K562 (cell line): ENCODE measurements at regions not wholly inside any gene's neighbourhood (a gene's known extent, or its start where the extent isn't known, plus 50 kb on each side); places are given as distances from the start of the nearest gene placed in this dataset.

Experiments used
- ATAC-seq: fragments of 200-7000 bp; cut with Tn5 transposase; 3 replicates; pipeline ENCODE4 v1.9.1; 2020; ENCODE audit warnings: moderate library complexity
- BruUV-seq: library from RNA; stranded (reverse); fragments of 400-500 nt; replicated peaks from 2 replicates; lab custom pipeline; 2021; lab: Mats Ljungman, UMichigan
- CTCF ChIA-PET: fragments of 300-600 bp; formaldehyde crosslinking; extraction: SDS; loops from one replicate; lab custom pipeline; 2021; ENCODE audit warnings: low intra/inter-chr PET ratio; lab: Yijun Ruan, JAX
- POLR2A ChIA-PET: fragments of 300-600, 350-650 bp; sonication (Branson Sonifier 250); formaldehyde crosslinking; extraction: SDS; loops from one replicate; lab custom pipeline; 2021; ENCODE audit warnings: antibody characterized with exemption, inconsistent platforms; lab: Yijun Ruan, JAX
- DNase-seq, 4 experiments: peaks; one replicate each; pipeline versions ENCODE4 v3.0.0 to v3.0.0-alpha.2; 2011 to 2018; ENCODE audit warnings: low spot score in 3 of 4, mixed read lengths in 3 of 4; ENCODE audit errors: extremely low read depth in 1 of 4
- FAIRE-seq: peaks from 2 replicates; lab custom pipeline; 2011; peaks lifted over from hg19 to GRCh38; lab: Jason Lieb, UNC
- H2AFZ ChIP-seq: 2 replicates; pipeline ENCODE4 v1.6.0; 2011; ENCODE audit warnings: low read depth, low read length, control low read depth, inconsistent platforms
- H3K27ac ChIP-seq: fragments of 200-600 bp; 3 replicates; pipeline ENCODE4 v1.8.0; 2011; ENCODE audit warnings: low read depth, mild to moderate bottlenecking, control low read depth, inconsistent platforms, low read length, moderate library complexity, mixed read lengths; ENCODE audit errors: extremely low read depth
- H3K27me3 ChIP-seq, 2 experiments: fragments of 300-600 bp in 1 of 2; 2 replicates in 1 of 2; 3 replicates in 1 of 2; pipeline versions ENCODE4 v1.6.0 to v1.8.0; 2011; ENCODE audit warnings: inconsistent platforms in 2 of 2, low read length in 2 of 2, mild to moderate bottlenecking in 1 of 2, mixed read lengths in 1 of 2, moderate library complexity in 1 of 2; ENCODE audit not compliant: control insufficient read depth in 2 of 2, insufficient read depth in 2 of 2
- H3K36me3 ChIP-seq: fragments of 300-600 bp; 3 replicates; pipeline ENCODE4 v1.8.0; 2011; ENCODE audit warnings: mild to moderate bottlenecking, low read length, inconsistent platforms; ENCODE audit not compliant: control insufficient read depth, insufficient read depth
- H3K4me1 ChIP-seq, 2 experiments: fragments of 200-600 bp in 1 of 2; replicated peaks in 1 of 2; 2 replicates in 1 of 2; 3 replicates in 1 of 2; pipeline versions ENCODE4 v1.5.1 to v1.8.0; 2011; ENCODE audit warnings: inconsistent platforms in 2 of 2, low read length in 2 of 2, mild to moderate bottlenecking in 1 of 2, mixed read lengths in 1 of 2, moderate library complexity in 1 of 2; ENCODE audit not compliant: control insufficient read depth in 2 of 2, insufficient read depth in 2 of 2
- H3K4me2 ChIP-seq: 2 replicates; pipeline ENCODE4 v1.6.1; 2011; ENCODE audit warnings: low read length, control low read depth, inconsistent platforms, mixed read lengths; ENCODE audit not compliant: insufficient read depth
- H3K4me3 ChIP-seq: fragments of 200-600 bp; sonication (generic), shearing (Covaris generic); 2 replicates; pipeline ENCODE4 v1.5.1; 2016; ENCODE audit warnings: control low read depth, inconsistent platforms
- H3K79me2 ChIP-seq: fragments of 200-600 bp; 3 replicates; pipeline ENCODE4 v1.8.0; 2011; ENCODE audit warnings: low read length, inconsistent platforms; ENCODE audit not compliant: control insufficient read depth, insufficient read depth
- H3K9ac ChIP-seq, 2 experiments: 2 replicates each; pipeline versions ENCODE4 v1.6.0 to v1.6.1; 2011; ENCODE audit warnings: low read depth in 2 of 2, low read length in 2 of 2, control low read depth in 1 of 2, inconsistent platforms in 1 of 2, mild to moderate bottlenecking in 1 of 2, mixed read lengths in 1 of 2; ENCODE audit not compliant: insufficient read depth in 1 of 2
- H3K9me1 ChIP-seq: one replicate; pipeline ENCODE4 v1.6.0; 2011; ENCODE audit warnings: inconsistent platforms, mild to moderate bottlenecking, low read length, moderate library complexity; ENCODE audit not compliant: control insufficient read depth, insufficient read depth
- H3K9me3 ChIP-seq: replicated peaks from 2 replicates; pipeline ENCODE4 v1.5.1; 2011; ENCODE audit warnings: low read depth, low read length, inconsistent platforms; ENCODE audit not compliant: control insufficient read depth, insufficient read depth
- H4K20me1 ChIP-seq: replicated peaks from 2 replicates; pipeline ENCODE4 v1.6.1; 2011; ENCODE audit warnings: low read length, inconsistent platforms, mixed read lengths; ENCODE audit not compliant: control insufficient read depth, insufficient read depth
- MNT ChIP-seq, 2 experiments: fragments of 450-650 bp; conservative IDR thresholded peaks; 2 replicates each; pipeline ENCODE4 v1.6.1; 2017; ENCODE audit warnings: mild to moderate bottlenecking in 2 of 2, moderate library complexity in 2 of 2
- NFIX ChIP-seq: fragments of 250-450 bp; sonication (Bioruptor Pico); IDR thresholded peaks from 2 replicates; pipeline ENCODE4 v1.4.0; 2020; ENCODE audit warnings: low read depth, mild to moderate bottlenecking, moderate library complexity
- PRMT5 ChIP-seq: sonication (generic); formaldehyde crosslinking; IDR thresholded peaks from 2 replicates; pipeline ENCODE4 v1.5.0; 2020; ENCODE audit warnings: missing genetic modification reagents
- PRPF4 ChIP-seq: fragments of 200-400 bp; formaldehyde crosslinking; IDR thresholded peaks from one replicate; pipeline ENCODE4 v1.6.1; 2017; ENCODE audit warnings: low read length, low read depth, mild to moderate bottlenecking; ENCODE audit not compliant: insufficient read depth, poor library complexity, severe bottlenecking
- ZBTB33 ChIP-seq: sonication (generic); formaldehyde crosslinking; IDR thresholded peaks from 2 replicates; pipeline ENCODE4 v1.8.1; 2023; ENCODE audit warnings: mild to moderate bottlenecking, missing genetic modification reagents
- ZNF23 ChIP-seq: fragments of 250-450 bp; sonication (Bioruptor Pico); IDR thresholded peaks from 2 replicates; pipeline ENCODE4 v1.4.0; 2020; ENCODE audit warnings: mild to moderate bottlenecking
- WGBS: fragments of 100-300 bp; shearing (Covaris generic); methylation state at CpG from one replicate; pipeline ENCODE4 v1.1.6; 2016; ENCODE audit warnings: low coverage, mixed read lengths; ENCODE audit not compliant: insufficient coverage; ENCODE audit errors: missing lambda C conversion rate; 5-methylcytosine and 5-hydroxymethylcytosine counted together
- in situ Hi-C: fragments of 300-500 bp; cut with MboI; formaldehyde crosslinking; loops from 4 replicates; pipeline ENCODE4 v1.15.0; 2018; ENCODE audit warnings: inconsistent platforms, mixed read lengths
- intact Hi-C: fragments of 100-400 bp; cut with micrococcal nuclease; formaldehyde crosslinking; loops from 2 replicates; pipeline ENCODE4 v1.14.2; 2022

- no peaks in the 10 kb centered on the region for H3K79me2 ChIP-seq
- H3K36me3 ChIP-seq, result no peaks in the 10 kb centered on the region
- no peak overlapping the region for H3K9ac ChIP-seq
- no peak overlapping the region for H3K4me3 ChIP-seq
- POLR2A ChIA-PET, result no interaction called here
- CTCF ChIA-PET, result no interaction called here
- no peak overlapping the region for H3K4me2 ChIP-seq
- H3K9me1 ChIP-seq, result no peaks in the 10 kb centered on the region
- FAIRE-seq (no peak), DNase-seq (no peak), ATAC-seq (no peak)
- H3K27me3 ChIP-seq, result no peaks in the 10 kb centered on the region
- intact Hi-C loops, result no loop called here
- H3K9me3 ChIP-seq, result no peaks in the 10 kb centered on the region
- no peaks in the 10 kb centered on the region for H3K4me1 ChIP-seq
- WGBS, result 6% methylated on average over 1 of the region's 1 CpG
- H3K27ac ChIP-seq, result no peak overlapping the region
- H4K20me1 ChIP-seq, result no peaks in the 10 kb centered on the region
- in situ Hi-C loops, result no loop called here
- BruUV-seq, result no TSS peak
- H2AFZ ChIP-seq, result no peak overlapping the region
- TF ChIP-seq MNT (conservative IDR thresholded peaks at IDR 0.05), result no peak
- no peak for TF ChIP-seq PRMT5 (CRISPR knock-in tag)
- no peak for TF ChIP-seq NFIX (CRISPR knock-in tag)
- TF ChIP-seq PRPF4, result no peak
- no peak for TF ChIP-seq ZNF23 (CRISPR knock-in tag)
- TF ChIP-seq ZBTB33 (CRISPR knock-in tag), result no peak
These were observed 423.6 kb downstream of the HLX start for GRCh38 chr1:221302810-221303209.
